ENCODE measurements at regions not wholly inside any gene's neighbourhood (a gene's known extent, or its start where the extent isn't known, plus 50 kb on each side); places are given as distances from the start of the nearest gene placed in this dataset.

DNA sequence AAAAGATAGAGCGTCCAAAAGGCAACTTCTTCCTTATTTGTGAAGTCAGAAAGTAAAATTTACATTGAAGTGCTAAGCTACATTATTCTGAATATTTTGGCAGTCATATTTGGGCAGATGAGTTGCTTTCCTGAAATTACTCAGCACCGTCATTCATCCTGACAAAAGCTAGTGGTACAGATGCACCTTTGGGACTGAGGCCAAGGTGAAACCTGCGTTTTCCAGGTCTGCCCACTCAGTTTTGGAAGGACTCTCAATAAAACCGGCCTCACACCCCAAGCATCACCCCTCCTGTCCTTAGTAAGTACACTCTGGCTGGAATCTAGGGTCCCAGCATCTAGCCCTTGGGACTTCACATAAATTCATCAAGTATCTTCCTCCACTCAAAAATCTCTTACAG lies 187.5 kb downstream of the TM9SF2 start:
- Mint-ChIP-seq H3K9me3 (no peaks in the 10 kb centered on the region), H3K27me3 (no peaks in the 10 kb centered on the region), H3K4me1 (peaks cover 10% of the 10 kb centered on the region), H3K27ac (no peak overlapping the region), H3K4me3 (no peak overlapping the region), H3K36me3 (ENCODE audit: low read depth) (no peaks in the 10 kb centered on the region)
- intact Hi-C loops (cut with micrococcal nuclease): no loop called here
- no peak for DNase-seq
- POLR2A ChIA-PET: no interaction called here
- TF ChIP-seq CTCF (IDR thresholded peaks at IDR 0.05): no peak
- CTCF ChIA-PET: no interaction called here
- no peak for ATAC-seq (ENCODE audit: low read depth)

- DNase-seq (no peak), ATAC-seq (ENCODE audit: low read depth) (no peak)
- ChIA-PET CTCF (no interaction called here), POLR2A (no interaction called here)
- Mint-ChIP-seq H3K4me1 (peaks cover 10% of the 10 kb centered on the region), H3K9me3 (no peaks in the 10 kb centered on the region), H3K27me3 (no peaks in the 10 kb centered on the region), H3K36me3 (ENCODE audit: low read depth) (no peaks in the 10 kb centered on the region), H3K4me3 (no peak overlapping the region), H3K27ac (no peak overlapping the region)
- intact Hi-C loops (cut with micrococcal nuclease): no loop called here
- no peak for TF ChIP-seq CTCF (IDR thresholded peaks at IDR 0.05)
These were observed 186.6 kb downstream of the TM9SF2 start for GRCh38 chr13:99687723-99688397.

GRCh38 chr13:99686944-99687411 lies 185.7 kb downstream of the TM9SF2 start:
- Mint-ChIP-seq H3K4me1 (peaks cover 10% of the 10 kb centered on the region), H3K36me3 (ENCODE audit: low read depth) (no peaks in the 10 kb centered on the region), H3K4me3 (no peak overlapping the region), H3K27ac (no peak overlapping the region), H3K9me3 (no peaks in the 10 kb centered on the region), H3K27me3 (no peaks in the 10 kb centered on the region)
- DNase-seq (no peak), ATAC-seq (ENCODE audit: low read depth) (no peak)
- no peak for TF ChIP-seq CTCF (IDR thresholded peaks at IDR 0.05)
- POLR2A ChIA-PET: no interaction called here
- CTCF ChIA-PET: interaction anchor here (0.7 kb wide), 1 partner anchor 9 kb away, joined by 4 read pairs; no protein-coding TSS in a partner anchor
- intact Hi-C loops (cut with micrococcal nuclease): no loop called here

- DNase-seq: no peak
- H3K4me3 Mint-ChIP-seq: no peak overlapping the region
These were observed 184.9 kb downstream of the TM9SF2 start for GRCh38 chr13:99686157-99686572.

GRCh38 chr13:99681695-99682094 lies 180.4 kb downstream of the TM9SF2 start:
- intact Hi-C loops (cut with micrococcal nuclease): no loop called here
- H3K4me1 Mint-ChIP-seq: no peaks in the 10 kb centered on the region
- H3K4me3 Mint-ChIP-seq: no peak overlapping the region
- ChIA-PET POLR2A (no interaction called here), CTCF (no interaction called here)
- no peaks in the 10 kb centered on the region for H3K9me3 Mint-ChIP-seq
- H3K27me3 Mint-ChIP-seq: no peaks in the 10 kb centered on the region
- H3K36me3 Mint-ChIP-seq (ENCODE audit: low read depth): peaks cover 1% of the 10 kb centered on the region
- TF ChIP-seq CTCF (IDR thresholded peaks at IDR 0.05): no peak
- no peak for DNase-seq
- ATAC-seq (ENCODE audit: low read depth): no peak
- H3K27ac Mint-ChIP-seq: no peak overlapping the region

More at GRCh38 chr13:99686157-99686572, 184.9 kb downstream of the TM9SF2 start:
- no peaks in the 10 kb centered on the region for H3K36me3 Mint-ChIP-seq (ENCODE audit: low read depth)
- intact Hi-C loops (cut with micrococcal nuclease): no loop called here
- no peak for TF ChIP-seq CTCF (IDR thresholded peaks at IDR 0.05)
- no peaks in the 10 kb centered on the region for H3K27me3 Mint-ChIP-seq
- peaks cover 8% of the 10 kb centered on the region for H3K4me1 Mint-ChIP-seq
- no peak for ATAC-seq (ENCODE audit: low read depth)
- POLR2A ChIA-PET: no interaction called here
- no peak overlapping the region for H3K27ac Mint-ChIP-seq
- CTCF ChIA-PET: no interaction called here
- no peaks in the 10 kb centered on the region for H3K9me3 Mint-ChIP-seq
